PC-9 (cell line): ENCODE measurements at regions not wholly inside any gene's neighbourhood (a gene's known extent, or its start where the extent isn't known, plus 50 kb on each side); places are given as distances from the start of the nearest gene placed in this dataset.

Source experiments
- EZH2 ChIP-seq: fragments of 200-600 bp; sonication (generic); IDR thresholded peaks from 2 replicates; pipeline ENCODE4 v1.8.0; 2017; ENCODE audit warnings: antibody characterized with exemption, low read depth
- TF ChIP-seq, protein P1 (sequence below): fragments of 200-600 bp; sonication (generic); conservative IDR thresholded peaks from 2 replicates; pipeline ENCODE4 v1.6.1; 2017; ENCODE audit warnings: mixed run types, antibody characterized with exemption, mild to moderate bottlenecking, moderate library complexity

DNA sequence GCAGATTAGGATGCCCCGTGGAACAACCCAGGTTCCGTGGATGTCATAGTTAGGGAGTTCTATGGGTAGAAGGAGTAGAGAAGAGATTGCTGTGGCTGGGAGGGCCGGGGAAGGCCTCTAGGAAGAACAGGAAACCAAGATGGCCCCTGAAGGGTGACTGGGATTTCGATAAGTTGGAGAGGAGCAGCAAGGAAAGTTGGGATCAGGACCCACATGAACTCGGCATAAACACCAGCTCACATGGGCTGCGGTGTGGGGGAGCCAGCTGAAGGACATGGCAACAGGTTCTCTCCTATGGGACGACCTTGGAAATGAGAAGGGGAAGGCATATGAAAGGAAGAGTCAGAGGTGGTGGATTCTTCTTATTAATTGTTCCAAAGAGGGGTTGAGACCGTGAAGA is 333.7 kb upstream of the SHH start:
- TF ChIP-seq, protein P1, sequence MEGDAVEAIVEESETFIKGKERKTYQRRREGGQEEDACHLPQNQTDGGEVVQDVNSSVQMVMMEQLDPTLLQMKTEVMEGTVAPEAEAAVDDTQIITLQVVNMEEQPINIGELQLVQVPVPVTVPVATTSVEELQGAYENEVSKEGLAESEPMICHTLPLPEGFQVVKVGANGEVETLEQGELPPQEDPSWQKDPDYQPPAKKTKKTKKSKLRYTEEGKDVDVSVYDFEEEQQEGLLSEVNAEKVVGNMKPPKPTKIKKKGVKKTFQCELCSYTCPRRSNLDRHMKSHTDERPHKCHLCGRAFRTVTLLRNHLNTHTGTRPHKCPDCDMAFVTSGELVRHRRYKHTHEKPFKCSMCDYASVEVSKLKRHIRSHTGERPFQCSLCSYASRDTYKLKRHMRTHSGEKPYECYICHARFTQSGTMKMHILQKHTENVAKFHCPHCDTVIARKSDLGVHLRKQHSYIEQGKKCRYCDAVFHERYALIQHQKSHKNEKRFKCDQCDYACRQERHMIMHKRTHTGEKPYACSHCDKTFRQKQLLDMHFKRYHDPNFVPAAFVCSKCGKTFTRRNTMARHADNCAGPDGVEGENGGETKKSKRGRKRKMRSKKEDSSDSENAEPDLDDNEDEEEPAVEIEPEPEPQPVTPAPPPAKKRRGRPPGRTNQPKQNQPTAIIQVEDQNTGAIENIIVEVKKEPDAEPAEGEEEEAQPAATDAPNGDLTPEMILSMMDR, result no peak
- no peak for TF ChIP-seq EZH2
